C1 segment of cervical spinal cord (tissue), 14 donors: ENCODE measurements at regions not wholly inside any gene's neighbourhood (a gene's known extent, or its start where the extent isn't known, plus 50 kb on each side); places are given as distances from the start of the nearest gene placed in this dataset.
"Not testable (repeated sequence)": the region's sequence is repeated elsewhere in the genome, so short reads cannot be mapped to it uniquely, and the experiment has no call there.

Experiments used
- DNase-seq, 14 donors: peaks; one replicate each; lab custom pipeline; 2025; lab: John Stamatoyannopoulos, UW

- no peak for DNase-seq
These were observed 90.7 kb downstream of the GPR88 start for GRCh38 chr1:100628631-100629081.

- DNase-seq, result no peak
These were observed 90.2 kb upstream of the VCAM1 start for GRCh38 chr1:100629391-100629790.

GRCh38 chr1:100631015-100631551, 88.5 kb upstream of the VCAM1 start:
- no peak for DNase-seq

GRCh38 chr1:100642826-100643225, 76.7 kb upstream of the VCAM1 start:
- DNase-seq, result no peak

- no peak for DNase-seq
These were observed 75.9 kb upstream of the VCAM1 start for GRCh38 chr1:100643471-100644196.

- no peak for DNase-seq
These were observed 73.5 kb upstream of the VCAM1 start for GRCh38 chr1:100646001-100646400.

- DNase-seq, result no peak
These were observed 70.4 kb upstream of the VCAM1 start for GRCh38 chr1:100649146-100649545.

- DNase-seq, result no peak
These were observed 61.4 kb upstream of the VCAM1 start for GRCh38 chr1:100657876-100658715.

GRCh38 chr1:100658716-100659026, 60.9 kb upstream of the VCAM1 start:
- no peak for DNase-seq

- no peak for DNase-seq
These were observed 58.4 kb upstream of the VCAM1 start for GRCh38 chr1:100661176-100661575.

- not testable (repeated sequence) for DNase-seq
These were observed 51.0 kb upstream of the VCAM1 start for GRCh38 chr1:100668494-100668893.
